IPS-18c (cell line): ENCODE measurements at regions not wholly inside any gene's neighbourhood (a gene's known extent, or its start where the extent isn't known, plus 50 kb on each side); places are given as distances from the start of the nearest gene placed in this dataset.

ENCODE experiments used
- H3K4me3 ChIP-seq: 2 replicates; pipeline ENCODE4 v1.7.0; 2013; ENCODE audit warnings: low read depth, mild to moderate bottlenecking, low read length, moderate library complexity; ENCODE audit not compliant: insufficient read depth
- H3K9me3 ChIP-seq: one replicate; pipeline ENCODE4 v1.6.1; 2013; ENCODE audit warnings: mild to moderate bottlenecking, low read length, moderate library complexity; ENCODE audit not compliant: control insufficient read depth, insufficient read depth

DNA sequence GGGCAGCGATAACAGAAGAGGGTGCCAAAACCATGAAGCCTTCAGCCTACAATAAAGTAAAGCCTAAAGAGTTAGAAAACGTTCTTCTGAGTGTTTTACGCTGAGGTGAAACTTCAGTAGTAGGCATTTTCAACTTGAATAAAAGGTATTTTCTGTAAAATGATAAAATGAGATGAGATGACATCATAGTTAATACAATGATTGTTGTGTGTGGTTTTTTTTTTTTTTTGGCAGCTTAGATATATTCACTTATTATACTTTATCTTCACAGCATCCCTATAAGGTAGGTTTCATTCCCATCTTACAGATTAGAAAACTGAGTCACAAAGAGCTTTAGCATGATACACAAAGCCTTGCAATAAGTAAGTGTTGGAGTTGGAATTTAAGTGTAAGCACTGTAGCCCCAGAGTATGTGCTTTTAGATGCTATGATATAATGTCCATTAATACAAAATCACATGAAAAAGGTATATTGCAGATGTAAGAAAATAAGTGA is 291.9 kb upstream of the GRM7 start:
- Histone ChIP-seq H3K9me3 (no peaks in the 10 kb centered on the region), H3K4me3 (no peak overlapping the region)

DNA sequence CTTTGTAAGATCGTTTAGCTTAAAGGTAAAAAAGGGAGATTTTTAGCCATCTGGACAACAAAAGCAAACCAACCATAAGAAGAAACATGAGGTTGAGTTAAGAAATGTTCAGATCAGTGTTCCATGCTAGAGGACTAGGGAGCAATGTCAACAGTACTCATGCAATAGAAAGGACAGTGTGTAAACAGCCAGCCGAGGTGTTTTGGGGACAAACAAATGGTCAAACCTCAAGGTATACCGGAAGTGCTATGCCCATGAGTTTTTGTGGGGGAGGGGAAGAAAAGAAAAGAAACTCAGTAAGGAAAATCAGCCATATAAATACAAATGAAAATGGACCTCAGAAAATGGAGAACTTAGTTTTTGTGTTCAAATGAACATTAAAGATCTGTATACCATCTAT is 289.5 kb upstream of the GRM7 start:
- no peak overlapping the region for H3K4me3 ChIP-seq
- no peaks in the 10 kb centered on the region for H3K9me3 ChIP-seq

DNA sequence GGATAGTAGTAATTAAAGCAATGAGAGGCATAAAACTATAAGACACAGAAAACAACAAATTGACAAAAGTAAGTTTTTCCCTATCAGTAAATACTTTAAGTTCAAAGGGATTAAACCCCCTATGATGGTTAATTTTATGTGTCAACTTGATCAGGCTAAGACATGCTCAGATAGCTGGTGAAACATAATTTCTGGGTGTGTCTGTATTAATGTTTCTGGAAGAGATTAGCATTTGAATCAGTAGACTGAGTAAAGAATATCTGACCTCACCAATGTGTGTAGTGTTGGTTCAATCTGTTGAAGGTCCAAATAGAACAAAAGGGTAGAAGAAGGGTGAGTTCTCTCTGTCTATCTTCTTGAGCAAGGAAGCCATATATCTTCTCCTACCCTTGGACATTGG is 283.3 kb upstream of the GRM7 start:
- Histone ChIP-seq H3K9me3 (no peaks in the 10 kb centered on the region), H3K4me3 (no peak overlapping the region)

DNA sequence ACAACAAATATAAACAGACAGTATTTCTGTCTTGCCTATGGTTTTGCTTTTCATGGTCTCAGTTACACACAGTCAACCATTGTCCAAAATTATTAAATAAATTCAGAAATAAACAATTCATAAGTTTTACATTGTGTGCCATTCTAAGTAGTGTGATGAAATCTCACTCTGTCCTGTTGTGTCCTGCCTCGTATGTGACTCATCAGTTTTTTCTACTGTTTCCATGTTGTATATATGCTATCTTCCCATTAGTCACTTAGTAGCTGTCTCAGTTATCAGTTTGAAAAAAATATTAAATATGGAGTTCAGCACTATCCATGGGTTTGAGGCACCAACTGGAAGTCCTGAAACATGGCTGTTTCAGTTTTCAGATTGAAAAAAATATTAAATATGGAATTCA is 282.4 kb upstream of the GRM7 start:
- no peaks in the 10 kb centered on the region for H3K9me3 ChIP-seq
- H3K4me3 ChIP-seq, result no peak overlapping the region

DNA sequence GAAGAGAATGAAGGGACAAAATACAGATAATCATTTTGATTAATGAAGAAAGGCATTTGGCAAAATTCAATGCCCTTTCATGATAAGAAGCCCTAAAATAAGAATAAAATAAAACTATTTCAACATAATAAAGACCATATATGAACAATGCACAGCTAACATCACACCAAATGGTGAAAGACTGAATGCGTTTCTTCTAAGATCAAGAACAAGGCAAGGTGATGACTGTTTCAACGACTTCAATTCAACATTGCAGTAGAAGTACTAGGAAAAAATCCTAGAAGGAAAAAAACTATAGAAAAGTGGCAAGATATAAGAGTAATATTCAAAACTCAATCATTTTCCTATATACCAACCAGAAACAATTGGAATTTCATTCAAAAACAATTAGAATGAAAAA is 280.1 kb upstream of the GRM7 start:
- Histone ChIP-seq H3K9me3 (no peaks in the 10 kb centered on the region), H3K4me3 (no peak overlapping the region)

DNA sequence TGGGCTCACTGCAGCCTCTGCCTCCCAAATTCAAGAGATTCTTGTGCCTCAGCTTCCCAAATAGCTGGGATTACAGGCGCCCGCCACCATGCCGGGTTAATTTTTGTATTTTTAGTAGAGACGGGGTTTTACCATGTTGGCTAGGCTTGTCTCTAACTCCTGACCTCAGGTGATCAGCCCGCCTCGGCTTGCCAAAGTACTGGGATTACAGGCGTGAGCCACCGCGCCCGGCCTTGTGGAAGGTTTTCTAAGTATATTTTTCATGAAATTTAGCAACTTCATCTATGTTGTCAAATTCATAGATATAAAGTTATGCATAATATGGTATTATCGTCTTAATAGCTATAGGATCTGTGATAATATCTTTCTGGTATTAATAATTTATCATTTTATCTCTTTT is 275.6 kb upstream of the GRM7 start:
- no peak overlapping the region for H3K4me3 ChIP-seq
- no peaks in the 10 kb centered on the region for H3K9me3 ChIP-seq

DNA sequence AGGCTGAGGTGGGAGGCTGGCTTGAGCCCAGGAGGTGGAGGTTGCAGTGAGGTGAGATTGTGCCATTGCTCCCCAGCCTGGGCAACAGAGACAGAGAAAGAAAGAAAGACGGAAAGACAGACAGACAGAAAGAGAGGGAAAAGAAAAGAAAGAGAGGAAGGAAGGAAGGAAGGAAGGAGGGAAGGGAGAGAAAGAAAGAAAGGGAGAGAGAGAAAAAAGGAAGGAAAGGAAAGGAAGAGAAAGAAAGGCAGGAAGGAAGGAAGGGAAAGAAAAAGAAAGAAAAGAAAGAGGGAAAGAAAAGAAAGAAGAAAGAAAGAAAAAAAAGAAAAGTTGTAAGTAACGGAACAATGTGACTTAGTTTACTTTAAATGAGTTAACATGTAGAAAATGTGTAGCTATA is 260.7 kb upstream of the GRM7 start:
- H3K9me3 ChIP-seq, result no peaks in the 10 kb centered on the region
- H3K4me3 ChIP-seq, result no peak overlapping the region

DNA sequence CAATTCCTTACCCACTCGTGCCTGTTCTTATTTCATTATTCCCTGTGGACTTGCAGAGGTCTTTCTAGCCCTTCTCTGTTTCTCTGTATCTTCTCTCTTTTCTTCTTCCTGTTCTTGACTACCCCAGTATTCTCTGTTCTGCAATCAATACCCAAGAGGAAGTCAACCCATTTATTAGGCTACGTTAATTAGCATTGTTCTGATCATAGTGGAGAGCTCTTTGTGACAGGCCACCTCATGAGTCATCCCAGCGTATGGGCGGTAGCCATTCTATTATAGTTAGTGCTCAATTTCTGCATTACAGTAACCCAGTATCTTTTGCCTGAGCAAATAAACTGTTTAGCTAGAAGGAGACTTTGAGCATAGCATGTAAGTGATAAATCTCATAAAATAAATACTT is 259.5 kb upstream of the GRM7 start:
- H3K9me3 ChIP-seq, result no peaks in the 10 kb centered on the region
- no peak overlapping the region for H3K4me3 ChIP-seq

DNA sequence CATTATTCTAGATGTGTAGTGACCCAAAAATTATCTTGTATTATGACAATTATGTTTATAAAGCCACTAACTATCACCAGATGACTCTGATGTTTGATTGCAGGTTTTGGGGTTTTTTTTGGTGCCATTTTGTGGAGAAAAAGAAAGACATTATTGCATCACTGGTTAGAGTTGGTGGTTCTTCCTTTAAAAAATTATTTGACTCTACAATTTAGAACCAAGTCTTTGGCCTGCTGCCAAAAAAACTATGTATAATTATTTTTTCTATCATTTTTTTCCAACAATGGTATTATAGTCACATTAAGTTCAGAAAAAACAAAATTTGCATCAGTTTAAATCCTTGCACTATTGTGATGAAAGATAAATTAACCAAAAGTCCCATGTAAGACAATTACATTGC is 258.6 kb upstream of the GRM7 start:
- Histone ChIP-seq H3K9me3 (no peaks in the 10 kb centered on the region), H3K4me3 (no peak overlapping the region)

DNA sequence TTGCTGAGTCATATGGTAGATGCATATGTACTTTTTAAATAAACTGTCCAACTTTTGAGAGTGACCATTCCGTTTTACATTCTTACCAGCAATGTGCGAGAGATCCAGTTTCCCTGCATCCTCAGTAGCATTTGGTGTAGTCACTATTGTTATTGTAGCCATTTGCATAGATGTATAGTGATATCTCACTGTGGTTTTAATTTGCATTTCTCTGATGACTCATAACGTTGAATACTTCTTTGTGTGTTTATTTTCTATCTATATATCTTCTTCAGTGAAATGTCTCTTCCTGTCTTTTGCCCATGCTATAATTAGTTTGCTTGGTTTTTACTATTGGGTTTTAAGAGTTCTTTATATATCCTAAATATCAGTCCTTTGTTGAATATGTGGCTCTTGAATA is 255.7 kb upstream of the GRM7 start:
- Histone ChIP-seq H3K4me3 (no peak overlapping the region), H3K9me3 (no peaks in the 10 kb centered on the region)

DNA sequence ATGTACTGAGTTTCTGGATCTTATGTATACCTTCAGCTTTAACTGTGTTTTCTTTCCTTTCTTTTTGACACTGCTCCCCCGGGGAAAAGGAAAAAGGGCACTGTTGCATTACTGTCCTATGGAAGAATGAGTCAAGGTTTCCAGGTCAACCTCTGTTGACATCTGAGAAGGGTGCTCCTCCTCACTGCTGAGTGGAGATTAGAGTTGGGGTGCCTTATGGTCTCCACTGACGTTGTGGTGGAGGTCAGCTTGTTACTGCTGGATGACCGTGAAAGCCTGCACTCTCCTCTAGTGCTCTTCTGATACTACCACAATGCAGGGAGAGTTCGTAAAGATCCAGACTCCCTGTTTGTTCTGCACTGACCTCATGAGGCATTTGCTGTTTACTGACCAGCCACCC is 252.1 kb upstream of the GRM7 start:
- no peaks in the 10 kb centered on the region for H3K9me3 ChIP-seq

DNA sequence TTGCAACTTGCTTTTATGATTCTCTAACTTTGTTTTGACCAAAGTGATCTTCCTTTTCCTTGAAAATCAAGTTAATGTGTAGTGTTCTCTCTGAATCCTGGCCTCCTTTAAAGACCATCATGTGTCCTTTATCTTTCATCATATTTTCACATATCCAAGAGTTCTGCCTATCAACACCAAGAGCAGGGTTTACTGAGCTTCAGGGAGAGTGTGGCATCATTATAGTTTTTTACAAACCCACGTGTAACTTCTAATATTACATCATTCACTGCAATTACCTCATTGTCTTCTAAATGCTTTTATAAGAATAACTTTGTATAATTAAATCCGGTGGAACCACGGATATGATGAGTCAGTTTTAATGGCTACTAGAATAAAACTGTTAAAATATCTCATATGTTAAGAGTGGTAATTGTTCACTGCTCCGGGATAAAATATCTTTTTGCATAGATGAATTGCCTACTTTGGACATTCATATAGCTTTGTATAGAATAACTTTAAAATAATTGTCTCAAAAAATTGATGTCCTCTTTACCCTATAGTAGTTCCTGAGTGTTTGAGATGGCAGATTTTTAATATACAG is 248.8 kb upstream of the GRM7 start:
- Histone ChIP-seq H3K9me3 (no peaks in the 10 kb centered on the region), H3K4me3 (no peak overlapping the region)

More for the DNA sequence above, 252.1 kb upstream of the GRM7 start:
- no peak overlapping the region for H3K4me3 ChIP-seq

DNA sequence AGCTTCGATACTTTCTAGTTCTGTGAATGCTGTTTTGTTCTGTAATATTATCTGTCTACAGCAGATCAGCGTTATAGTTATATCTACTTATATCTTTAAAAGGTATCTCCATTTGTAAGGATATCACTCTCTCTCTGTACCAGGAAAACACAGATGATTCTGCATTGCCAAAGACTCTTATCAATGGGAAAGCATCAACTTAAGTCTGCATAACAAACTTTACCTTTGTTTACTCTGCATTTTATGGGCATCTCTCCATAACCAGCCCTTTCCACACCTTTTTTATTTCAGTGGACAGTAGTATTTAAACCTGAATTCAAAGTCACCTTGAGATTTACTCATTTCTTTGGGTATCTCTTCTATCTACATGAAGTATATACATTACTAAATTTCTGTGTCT is 238.7 kb upstream of the GRM7 start:
- Histone ChIP-seq H3K9me3 (no peaks in the 10 kb centered on the region), H3K4me3 (no peak overlapping the region)

DNA sequence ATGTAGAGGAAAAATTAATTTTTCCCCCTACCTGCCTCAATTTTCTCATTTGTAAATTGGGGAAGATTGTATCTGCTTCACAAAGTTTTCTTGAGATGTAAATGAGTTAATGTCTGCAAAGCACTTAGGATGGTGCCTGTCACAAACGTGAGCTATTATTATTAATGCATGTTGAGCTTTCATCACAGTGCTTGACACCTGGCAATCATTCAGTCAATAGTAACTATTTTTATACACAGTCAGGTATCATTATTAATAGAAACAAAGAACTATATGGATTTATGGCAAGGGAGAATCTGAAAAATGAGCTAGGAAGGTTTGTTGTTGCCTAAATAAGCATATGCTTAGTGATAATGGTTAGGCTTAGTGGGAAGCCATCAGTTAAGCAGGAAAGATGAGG is 238.2 kb upstream of the GRM7 start:
- Histone ChIP-seq H3K4me3 (no peak overlapping the region), H3K9me3 (no peaks in the 10 kb centered on the region)

DNA sequence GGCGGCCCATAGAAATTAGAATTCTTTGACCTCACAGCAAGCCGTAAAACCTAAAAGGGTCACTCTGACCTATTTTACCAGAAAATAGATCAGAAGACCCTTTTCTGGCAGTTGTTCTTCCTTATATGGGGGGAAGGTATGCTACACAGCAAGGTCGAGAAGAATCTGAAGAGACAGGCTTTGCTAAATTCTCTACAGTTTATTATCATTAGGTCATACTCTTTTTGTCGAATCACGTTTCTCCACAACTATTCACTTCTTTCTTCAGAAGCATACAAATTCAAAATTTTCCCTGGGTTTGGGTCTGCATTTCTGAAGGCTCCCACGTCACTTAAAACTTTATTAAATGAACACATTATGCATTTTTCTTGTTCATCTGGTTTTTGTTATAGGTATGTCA is 229.5 kb upstream of the GRM7 start:
- no peaks in the 10 kb centered on the region for H3K9me3 ChIP-seq
- H3K4me3 ChIP-seq, result no peak overlapping the region

DNA sequence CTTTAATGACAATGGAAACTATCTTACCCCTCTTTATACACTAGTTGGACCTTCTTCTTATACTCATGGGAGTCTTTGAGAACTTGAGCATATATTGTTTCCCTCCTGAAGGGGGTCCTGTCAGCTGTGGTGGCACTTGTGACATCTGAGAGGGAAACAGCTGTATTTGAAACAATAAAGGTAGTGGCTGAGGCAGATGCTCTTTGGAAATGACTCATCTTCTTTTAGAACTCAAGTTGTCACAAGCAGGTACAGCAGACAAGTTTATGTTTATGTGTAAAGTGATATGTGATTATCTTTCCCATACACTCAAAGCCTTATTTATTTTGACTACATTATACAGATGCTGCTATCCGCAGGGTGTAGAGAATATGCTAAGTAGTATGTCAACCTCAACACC is 220.0 kb upstream of the GRM7 start:
- H3K9me3 ChIP-seq, result no peaks in the 10 kb centered on the region
- H3K4me3 ChIP-seq, result no peak overlapping the region

DNA sequence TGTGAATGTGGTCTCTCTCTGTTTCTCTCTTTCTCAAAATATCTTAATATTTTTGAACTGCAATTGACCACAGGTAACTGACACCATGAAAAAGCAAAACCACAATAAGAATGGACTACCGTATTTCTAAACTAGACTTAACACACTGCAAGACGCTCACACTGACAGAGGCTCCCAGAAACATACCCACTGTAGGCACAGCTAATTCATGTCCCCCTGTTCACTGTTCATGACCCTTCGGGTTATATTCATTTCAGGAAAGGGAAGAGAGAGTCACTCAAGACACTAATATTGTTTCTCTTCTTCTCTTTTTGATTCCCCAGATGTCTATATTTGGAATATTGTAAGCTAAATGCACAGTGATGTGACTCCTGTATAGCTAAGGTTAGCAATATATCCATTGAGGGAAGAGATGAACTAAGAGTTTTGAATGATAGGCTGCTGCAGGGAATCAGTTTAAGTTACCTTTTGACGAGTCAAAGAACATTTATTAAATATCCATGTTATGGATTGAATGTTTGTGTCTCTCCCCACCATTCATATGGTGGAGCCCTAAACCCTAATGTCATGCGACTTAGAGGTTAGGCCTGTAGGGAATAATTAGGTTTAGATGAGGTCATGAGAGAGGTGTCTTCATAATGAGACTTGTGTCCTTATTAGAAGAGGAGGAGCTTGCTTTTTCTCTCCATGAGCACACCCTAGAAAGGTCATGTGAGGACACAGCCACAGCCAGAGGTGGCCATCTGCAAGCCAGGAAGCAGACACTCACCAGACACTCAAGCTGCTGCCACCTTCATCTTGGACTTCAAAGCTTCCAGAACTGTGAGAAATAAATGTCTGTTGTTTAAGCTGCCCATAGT is 216.6 kb upstream of the GRM7 start:
- H3K4me3 ChIP-seq, result no peak overlapping the region
- H3K9me3 ChIP-seq, result no peaks in the 10 kb centered on the region

DNA sequence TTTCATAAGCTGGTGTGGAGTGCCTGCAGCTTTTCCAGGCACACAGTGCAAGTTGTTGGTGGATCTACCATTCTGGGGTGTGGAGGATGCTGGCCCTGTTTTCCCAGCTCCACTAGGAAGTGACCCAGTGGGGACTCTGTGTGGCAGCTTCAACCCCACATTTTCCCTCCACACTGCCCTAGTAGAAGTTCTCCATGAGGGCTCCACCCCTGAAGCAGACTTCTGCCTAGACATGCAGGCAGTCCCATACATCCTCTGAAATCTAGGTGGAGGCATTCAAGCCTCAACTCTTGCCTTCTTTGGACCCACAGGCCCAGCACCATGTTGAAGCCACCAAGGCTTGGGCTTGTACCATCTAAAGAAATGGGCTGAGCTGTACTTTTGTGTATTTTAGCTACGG is 206.2 kb upstream of the GRM7 start:
- Histone ChIP-seq H3K4me3 (no peak overlapping the region; the same call in 1 of the 2 replicates), H3K9me3 (no peaks in the 10 kb centered on the region)

DNA sequence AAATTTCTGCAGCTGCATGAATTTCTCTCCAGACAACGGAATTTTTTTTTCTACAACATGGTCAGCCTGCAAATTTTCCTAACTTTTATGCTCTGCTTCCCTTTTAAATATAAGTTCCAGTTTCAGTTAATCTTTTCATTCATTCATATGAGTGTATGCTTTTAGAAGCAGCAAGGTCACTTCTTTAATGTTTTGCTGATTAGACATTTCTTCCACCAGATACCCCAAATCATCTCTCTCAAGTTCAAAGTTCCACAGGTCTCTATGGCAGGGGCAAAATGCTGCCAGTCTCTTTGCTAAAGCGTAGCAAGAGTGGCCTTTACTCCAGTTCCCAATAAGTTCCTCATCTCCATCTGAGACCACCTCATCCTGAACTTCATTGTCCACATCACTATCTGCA is 205.6 kb upstream of the GRM7 start:
- Histone ChIP-seq H3K4me3 (no peak overlapping the region), H3K9me3 (no peaks in the 10 kb centered on the region)
